CD14-positive monocyte (primary cell): ENCODE measurements at regions not wholly inside any gene's neighbourhood (a gene's known extent, or its start where the extent isn't known, plus 50 kb on each side); places are given as distances from the start of the nearest gene placed in this dataset.

Experiments used
- DNase-seq, 3 donors: peaks; one replicate each; pipeline ENCODE4 v3.0.0-alpha.2; 2011 to 2022
- H2AFZ ChIP-seq: 2 replicates; pipeline ENCODE4 v1.6.0; 2012; ENCODE audit warnings: mild to moderate bottlenecking, low read depth, low read length, inconsistent platforms; ENCODE audit not compliant: insufficient read depth, poor library complexity, severe bottlenecking
- H3K27ac ChIP-seq, 2 donors: 1 replicate in 1 of 2; 2 replicates in 1 of 2; pipeline ENCODE4 v1.5.1; 2012 to 2013; ENCODE audit warnings: low read length in 2 of 2, control low read depth in 1 of 2, inconsistent platforms in 1 of 2, low read depth in 1 of 2, mild to moderate bottlenecking in 1 of 2
- H3K27me3 ChIP-seq, 2 donors: one replicate each; pipeline versions ENCODE4 v1.6.0 to v1.6.1; 2011 to 2013; ENCODE audit warnings: low read length in 2 of 2; ENCODE audit not compliant: control insufficient read depth in 2 of 2, insufficient read depth in 2 of 2
- H3K36me3 ChIP-seq, 2 donors: replicated peaks in 1 of 2; 1 replicate in 1 of 2; 2 replicates in 1 of 2; pipeline versions ENCODE4 v1.5.1 to v1.6.1; 2012 to 2013; ENCODE audit warnings: low read length in 2 of 2, control low read depth in 1 of 2, inconsistent platforms in 1 of 2, mild to moderate bottlenecking in 1 of 2; ENCODE audit not compliant: insufficient read depth in 2 of 2, control insufficient read depth in 1 of 2
- H3K4me1 ChIP-seq, 2 donors: 1 replicate in 1 of 2; 2 replicates in 1 of 2; pipeline versions ENCODE4 v1.5.1 to v1.6.1; 2012 to 2013; ENCODE audit warnings: low read length in 2 of 2, control low read depth in 1 of 2, inconsistent platforms in 1 of 2, mild to moderate bottlenecking in 1 of 2, moderate library complexity in 1 of 2; ENCODE audit not compliant: insufficient read depth in 2 of 2, control insufficient read depth in 1 of 2
- H3K4me2 ChIP-seq: replicated peaks from 2 replicates; pipeline ENCODE3; 2012; ENCODE audit warnings: low read length, moderate library complexity, mild to moderate bottlenecking; ENCODE audit not compliant: poor library complexity, severe bottlenecking; ENCODE audit errors: extremely low read depth
- H3K4me3 ChIP-seq, 3 experiments: fragments of 200-600 bp in 1 of 3; sonication (generic) in 1 of 3; replicated peaks in 1 of 3; 1 replicate in 2 of 3; 2 replicates in 1 of 3; pipeline ENCODE4 v1.5.1; 2011 to 2013; ENCODE audit warnings: low read length in 3 of 3, mild to moderate bottlenecking in 3 of 3, control low read depth in 2 of 3, low read depth in 2 of 3, inconsistent platforms in 1 of 3, moderate library complexity in 1 of 3
- H3K79me2 ChIP-seq: 2 replicates; pipeline ENCODE4 v1.6.0; 2012; ENCODE audit warnings: mild to moderate bottlenecking, control low read depth, inconsistent platforms, low read length, moderate library complexity; ENCODE audit not compliant: insufficient read depth
- H3K9ac ChIP-seq: 2 replicates; pipeline ENCODE4 v1.6.0; 2017; ENCODE audit warnings: low read length, mild to moderate bottlenecking; ENCODE audit not compliant: insufficient read depth, poor library complexity, severe bottlenecking
- H3K9me3 ChIP-seq, 2 donors: replicated peaks in 1 of 2; 1 replicate in 1 of 2; 2 replicates in 1 of 2; pipeline versions ENCODE4 v1.5.1 to v1.6.1; 2012 to 2013; ENCODE audit warnings: low read length in 2 of 2, control low read depth in 1 of 2; ENCODE audit not compliant: control insufficient read depth in 1 of 2, insufficient read depth in 1 of 2
- H4K20me1 ChIP-seq: 2 replicates; pipeline ENCODE4 v1.6.0; 2012; ENCODE audit warnings: mild to moderate bottlenecking, low read length, control low read depth, moderate library complexity; ENCODE audit not compliant: insufficient read depth
- H3K27ac Mint-ChIP-seq, 7 donors: one replicate each; pipeline ENCODE4 v1.8.0; 2020; ENCODE audit warnings: mild to moderate bottlenecking in 7 of 7, mixed read lengths in 7 of 7, moderate library complexity in 6 of 7, inconsistent platforms in 2 of 7
- H3K27me3 Mint-ChIP-seq, 3 donors: one replicate each; pipeline ENCODE4 v1.8.0; 2021 to 2022; ENCODE audit warnings: low read depth in 3 of 3, mild to moderate bottlenecking in 3 of 3, mixed read lengths in 3 of 3, moderate library complexity in 3 of 3, inconsistent platforms in 1 of 3
- H3K36me3 Mint-ChIP-seq, 2 donors: one replicate each; pipeline ENCODE4 v1.8.0; 2020; ENCODE audit warnings: mixed read lengths in 2 of 2, inconsistent platforms in 1 of 2, mild to moderate bottlenecking in 1 of 2
- H3K4me1 Mint-ChIP-seq: one replicate; pipeline ENCODE4 v1.8.0; 2020; ENCODE audit warnings: mild to moderate bottlenecking, mixed read lengths
- H3K4me3 Mint-ChIP-seq, 2 donors: one replicate each; pipeline ENCODE4 v1.8.0; 2020; ENCODE audit warnings: mild to moderate bottlenecking in 2 of 2, mixed read lengths in 2 of 2, moderate library complexity in 1 of 2
- H3K9me3 Mint-ChIP-seq, 7 donors: one replicate each; pipeline ENCODE4 v1.8.0; 2020 to 2022; ENCODE audit warnings: mixed read lengths in 7 of 7, mild to moderate bottlenecking in 6 of 7, moderate library complexity in 6 of 7, inconsistent platforms in 2 of 7
- CTCF ChIP-seq: fragments of 200-600 bp; IDR thresholded peaks from one replicate; pipeline ENCODE4 v1.8.0; 2022; ENCODE audit warnings: antibody characterized with exemption, mild to moderate bottlenecking
- WGBS: methylation state at CpG from one replicate; pipeline ENCODE4 v1.1.5; 2013; ENCODE audit warnings: missing lambda C conversion rate; ENCODE audit not compliant: insufficient coverage; 5-methylcytosine and 5-hydroxymethylcytosine counted together
- intact Hi-C, 2 donors: fragments of 100-400 bp; cut with micrococcal nuclease; formaldehyde crosslinking; loops; one replicate each; pipeline versions ENCODE4 v1.15.0 to v1.15.1; 2023

DNA sequence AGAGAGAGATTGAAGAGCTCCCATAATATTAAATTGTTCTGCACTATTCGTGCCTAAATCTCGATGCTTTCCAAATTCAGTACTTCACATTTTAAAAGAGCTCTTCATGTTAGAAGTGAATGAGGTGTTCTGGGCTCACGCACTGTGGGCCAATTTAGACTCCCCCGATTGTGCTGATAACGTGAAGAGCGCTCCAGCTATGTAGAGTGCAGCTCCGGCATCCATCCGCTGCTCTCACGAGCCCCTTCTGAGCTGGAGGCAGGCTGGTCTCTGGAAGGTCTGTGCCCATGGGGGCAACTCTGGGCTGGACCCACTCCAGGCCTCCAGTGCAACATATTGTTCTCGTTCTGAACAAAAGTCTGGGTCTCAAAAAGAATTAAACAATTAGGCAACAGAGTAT, 692.6 kb downstream of the VRK1 start:
- intact Hi-C loops: no loop called here
- H3K9me3 ChIP-seq: peaks cover 0 to 5% of the 10 kb centered on the region in 2 donors
- Mint-ChIP-seq H3K27me3 (peaks cover 0 to 2% (median 0%) of the 10 kb centered on the region in 3 donors), H3K27ac (no peak overlapping the region), H3K36me3 (no peaks in the 10 kb centered on the region), H3K4me1 (no peaks in the 10 kb centered on the region), H3K9me3 (peaks cover 2 to 11% (median 6%) of the 10 kb centered on the region in 7 donors), H3K4me3 (no peak overlapping the region)
- no peak overlapping the region for H3K4me2 ChIP-seq
- H3K79me2 ChIP-seq: no peaks in the 10 kb centered on the region
- H3K36me3 ChIP-seq: no peaks in the 10 kb centered on the region
- no peak overlapping the region for H3K9ac ChIP-seq
- H3K4me1 ChIP-seq: no peaks in the 10 kb centered on the region
- H4K20me1 ChIP-seq: no peaks in the 10 kb centered on the region
- 85% methylated on average over 8 of the region's 10 CpGs for WGBS
- no peaks in the 10 kb centered on the region for H3K27me3 ChIP-seq
- no peak overlapping the region for H3K27ac ChIP-seq
- DNase-seq: no peak
- H2AFZ ChIP-seq: no peak overlapping the region
- no peak overlapping the region for H3K4me3 ChIP-seq
- no peak for TF ChIP-seq CTCF

GRCh38 chr14:97490521-97491070, 693.4 kb downstream of the VRK1 start:
- H3K9ac ChIP-seq: no peak overlapping the region
- H3K27ac ChIP-seq: no peak overlapping the region
- Mint-ChIP-seq H3K9me3 (peaks cover 2 to 13% (median 8%) of the 10 kb centered on the region in 7 donors), H3K27me3 (peaks cover 0 to 2% (median 0%) of the 10 kb centered on the region in 3 donors), H3K36me3 (no peaks in the 10 kb centered on the region), H3K27ac (no peak overlapping the region), H3K4me3 (no peak overlapping the region), H3K4me1 (no peaks in the 10 kb centered on the region)
- no peak overlapping the region for H3K4me2 ChIP-seq
- no peaks in the 10 kb centered on the region for H3K27me3 ChIP-seq
- TF ChIP-seq CTCF: no peak
- no peaks in the 10 kb centered on the region for H3K36me3 ChIP-seq
- no peak for DNase-seq
- peaks cover 0 to 5% of the 10 kb centered on the region in 2 donors for H3K9me3 ChIP-seq
- WGBS: no CpG with 5 or more reads among the region's 10 CpGs
- no peaks in the 10 kb centered on the region for H3K4me1 ChIP-seq
- no peaks in the 10 kb centered on the region for H4K20me1 ChIP-seq
- H3K4me3 ChIP-seq: no peak overlapping the region
- no peak overlapping the region for H2AFZ ChIP-seq
- H3K79me2 ChIP-seq: no peaks in the 10 kb centered on the region
- intact Hi-C loops: no loop called here
